ENCODE measurements at regions not wholly inside any gene's neighbourhood (a gene's known extent, or its start where the extent isn't known, plus 50 kb on each side); places are given as distances from the start of the nearest gene placed in this dataset.

- no peak for TF ChIP-seq ETV6 (conservative IDR thresholded peaks at IDR 0.05 in 1 of 2, IDR thresholded peaks at IDR 0.05 in 1 of 2; ENCODE audit: borderline replicate concordance in 1 of 2, low read depth in 1 of 2)
- no peak for TF ChIP-seq MEF2B (IDR thresholded peaks at IDR 0.05; ENCODE audit: partially characterized antibody, poor library complexity, severe bottlenecking)
- no peak for TF ChIP-seq POLR2A (IDR thresholded peaks at IDR 0.05; ENCODE audit: low read depth, low read length)
- no peak for TF ChIP-seq YY1 (IDR thresholded peaks at IDR 0.05; ENCODE audit: low read depth, low read length)
- no peak for TF ChIP-seq SPI1 (IDR thresholded peaks at IDR 0.05; ENCODE audit: borderline replicate concordance, insufficient read depth, low read depth, low read length)
- TF ChIP-seq EZH2 (IDR thresholded peaks at IDR 0.05; ENCODE audit: borderline replicate concordance, control insufficient read depth, low read depth, low read length), result no peak
- no peak for TF ChIP-seq FOXK2 (IDR thresholded peaks at IDR 0.05)
- no peak for TF ChIP-seq RCOR1 (conservative IDR thresholded peaks at IDR 0.05; ENCODE audit: low read depth, low read length)
- TF ChIP-seq ZNF274 (IDR thresholded peaks at IDR 0.05; ENCODE audit: insufficient read depth, insufficient read length), result no peak
- TF ChIP-seq CEBPB (IDR thresholded peaks at IDR 0.05; ENCODE audit: borderline replicate concordance in 1 of 2, low read depth in 2 of 2, low read length in 2 of 2), result no peak
- TF ChIP-seq FOXM1 (IDR thresholded peaks at IDR 0.05; ENCODE audit: low read depth, low read length), result no peak
- no peak for TF ChIP-seq IRF3 (IDR thresholded peaks at IDR 0.05)
- no peak for TF ChIP-seq MYC (IDR thresholded peaks at IDR 0.05; ENCODE audit: insufficient read depth, insufficient read length, insufficient replicate concordance, low read length, severe bottlenecking)
- TF ChIP-seq CTCF (IDR thresholded peaks at IDR 0.05 in 2 of 3, conservative IDR thresholded peaks at IDR 0.05 in 1 of 3; ENCODE audit: control insufficient read depth in 2 of 3, extremely low read depth in 1 of 3, insufficient read depth in 1 of 3, low read depth in 3 of 3, low read length in 3 of 3), result no peak
Measured at GRCh38 chr4:60215906-60216305, 984.2 kb upstream of the ADGRL3 start.

Measured in GM12878 (cell line).